BLaER1 (cell line): ENCODE measurements at regions not wholly inside any gene's neighbourhood (a gene's known extent, or its start where the extent isn't known, plus 50 kb on each side); places are given as distances from the start of the nearest gene placed in this dataset.
"Not testable (repeated sequence)": the region's sequence is repeated elsewhere in the genome, so short reads cannot be mapped to it uniquely, and the experiment has no call there.

Experiments
- H3K27ac ChIP-seq: shearing (Covaris generic); formaldehyde crosslinking; 2 replicates; pipeline ENCODE4 v1.8.1; 2022
- H3K27me3 ChIP-seq: shearing (Covaris generic); formaldehyde crosslinking; 2 replicates; pipeline ENCODE4 v1.8.1; 2022
- H3K36me3 ChIP-seq: shearing (Covaris generic); formaldehyde crosslinking; 2 replicates; pipeline ENCODE4 v1.8.1; 2022
- H3K4me1 ChIP-seq: shearing (Covaris generic); formaldehyde crosslinking; 2 replicates; pipeline ENCODE4 v1.8.1; 2022
- H3K4me2 ChIP-seq: shearing (Covaris generic); formaldehyde crosslinking; 2 replicates; pipeline ENCODE4 v1.8.1; 2022
- H3K4me3 ChIP-seq: shearing (Covaris generic); formaldehyde crosslinking; 2 replicates; pipeline ENCODE4 v1.8.1; 2022
- H3K9ac ChIP-seq: shearing (Covaris generic); formaldehyde crosslinking; 2 replicates; pipeline ENCODE4 v1.8.1; 2022
- H3K9me3 ChIP-seq: shearing (Covaris generic); formaldehyde crosslinking; 2 replicates; pipeline ENCODE4 v1.8.1; 2022
- H4K20me1 ChIP-seq: shearing (Covaris generic); formaldehyde crosslinking; 2 replicates; pipeline ENCODE4 v1.8.1; 2022
- Cebpa-rat ChIP-seq: shearing (Covaris generic); IDR thresholded peaks from 2 replicates; pipeline ENCODE4 v1.8.1; 2022

DNA sequence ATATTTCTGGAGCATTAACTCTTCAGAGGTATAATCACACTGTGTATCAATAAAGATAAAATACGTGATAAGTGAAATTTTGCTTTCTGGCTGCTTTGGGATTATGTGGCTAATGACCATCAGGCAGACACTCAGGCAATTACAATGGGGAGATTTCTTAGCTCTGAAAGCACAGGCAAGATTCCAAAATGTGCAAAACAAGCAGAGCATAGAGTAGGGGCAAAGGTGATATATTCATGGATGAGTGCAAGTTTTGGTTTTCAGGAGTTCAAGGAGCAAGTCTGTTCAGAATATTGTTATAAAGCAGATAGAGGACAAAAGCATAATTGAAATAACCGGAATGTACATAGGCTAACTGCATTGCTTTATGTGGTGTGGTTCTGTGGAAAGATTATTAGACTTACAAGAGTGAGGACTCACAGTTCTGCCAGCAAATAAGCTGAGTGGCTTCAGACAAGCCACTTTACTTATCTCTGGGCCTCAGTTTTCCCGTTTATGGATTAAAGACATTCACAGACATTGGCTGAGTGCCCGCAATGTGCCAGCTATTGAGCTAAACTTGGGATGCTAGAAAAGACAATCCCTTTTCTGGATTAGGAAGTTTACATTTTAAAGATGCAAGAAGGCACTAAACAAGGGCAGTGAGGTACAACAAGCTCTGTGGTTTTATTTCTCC is 945.6 kb upstream of the ARRDC3 start:
- TF ChIP-seq Cebpa-rat: no peak

DNA sequence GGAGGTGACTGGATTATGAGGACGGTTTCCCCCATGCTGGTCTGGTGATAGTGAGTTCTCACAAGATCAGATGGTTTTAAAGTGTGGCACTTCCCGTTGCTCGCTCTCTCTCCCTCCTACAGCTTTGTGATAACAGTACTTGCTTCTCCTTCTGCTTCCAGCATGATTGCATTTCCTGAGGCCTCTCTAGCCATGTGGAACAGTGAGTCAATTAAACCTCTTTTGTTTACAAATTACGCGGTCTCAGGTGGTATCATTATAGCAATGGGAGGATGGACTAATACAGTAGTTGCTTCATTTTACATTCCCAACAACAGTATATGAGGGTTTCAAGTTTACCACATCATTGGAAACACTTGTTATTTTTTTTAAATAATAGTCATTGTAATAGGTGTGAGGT is 937.3 kb upstream of the ARRDC3 start:
- Histone ChIP-seq H4K20me1 (no peaks in the 10 kb centered on the region), H3K9ac (no peak overlapping the region), H3K9me3 (no peaks in the 10 kb centered on the region), H3K27ac (no peak overlapping the region), H3K4me1 (no peaks in the 10 kb centered on the region), H3K4me2 (no peak overlapping the region), H3K27me3 (no peaks in the 10 kb centered on the region), H3K4me3 (no peak overlapping the region), H3K36me3 (no peaks in the 10 kb centered on the region)
- no peak for TF ChIP-seq Cebpa-rat

More for the DNA sequence above, 945.6 kb upstream of the ARRDC3 start:
- Histone ChIP-seq H3K27me3 (no peaks in the 10 kb centered on the region), H3K27ac (no peak overlapping the region), H3K9me3 (no peaks in the 10 kb centered on the region), H3K36me3 (no peaks in the 10 kb centered on the region), H3K4me2 (no peak overlapping the region), H3K9ac (no peak overlapping the region), H3K4me1 (no peaks in the 10 kb centered on the region), H3K4me3 (no peak overlapping the region), H4K20me1 (no peaks in the 10 kb centered on the region)

DNA sequence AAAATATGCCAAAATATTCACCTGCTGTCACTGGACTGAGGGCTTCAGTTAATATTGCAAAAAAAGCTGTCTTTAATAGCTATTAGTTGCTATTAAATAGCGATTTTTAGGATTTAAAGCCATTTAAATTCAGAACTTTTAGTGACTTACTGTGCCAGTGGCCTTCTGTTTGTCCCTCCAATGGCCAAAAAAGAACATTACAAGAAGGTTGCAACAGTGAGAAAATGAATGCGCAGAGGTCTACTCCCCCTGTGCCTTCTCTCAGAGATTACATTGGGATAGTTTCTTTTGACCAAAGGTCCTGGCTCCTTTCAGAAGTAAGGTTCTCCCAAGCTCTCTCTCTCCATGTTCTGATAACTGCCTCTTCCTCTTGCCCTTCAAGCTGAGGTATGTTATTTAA is 930.3 kb upstream of the ARRDC3 start:
- TF ChIP-seq Cebpa-rat: no peak
- Histone ChIP-seq H3K4me2 (no peak overlapping the region), H3K4me3 (no peak overlapping the region), H3K9me3 (no peaks in the 10 kb centered on the region), H3K4me1 (no peaks in the 10 kb centered on the region), H4K20me1 (no peaks in the 10 kb centered on the region), H3K9ac (no peak overlapping the region), H3K27ac (no peak overlapping the region), H3K36me3 (no peaks in the 10 kb centered on the region), H3K27me3 (no peaks in the 10 kb centered on the region)

DNA sequence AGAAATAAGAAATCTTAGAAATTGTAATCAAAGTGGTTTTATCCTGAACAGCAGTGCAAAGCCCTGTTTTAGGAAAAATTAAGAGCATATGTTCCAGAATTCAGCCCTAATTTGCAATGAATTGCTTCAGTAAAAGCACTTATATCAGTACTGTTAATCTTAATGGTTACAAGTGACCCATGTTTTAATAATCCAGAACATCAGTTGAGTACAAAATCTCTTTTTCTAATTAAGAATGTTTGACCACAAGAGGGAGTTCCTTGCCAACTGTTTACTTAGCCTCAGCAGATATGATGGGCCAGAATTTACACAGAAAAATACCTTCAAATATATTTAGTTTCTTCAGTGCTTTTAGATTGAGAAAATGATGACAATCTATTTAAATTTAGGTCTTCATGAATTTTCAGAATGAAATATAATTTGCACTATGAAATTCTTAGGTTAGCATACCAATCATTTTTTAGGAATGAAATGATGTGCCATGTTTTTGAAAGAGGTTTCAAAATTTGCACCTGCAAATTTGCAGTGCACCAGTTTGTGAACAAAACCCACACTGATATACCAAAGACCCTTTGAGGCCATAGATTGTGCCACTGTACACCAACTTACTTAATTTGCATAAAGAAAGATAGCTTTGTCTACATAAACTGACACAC is 926.3 kb upstream of the ARRDC3 start:
- H3K36me3 ChIP-seq: no peaks in the 10 kb centered on the region
- no peaks in the 10 kb centered on the region for H4K20me1 ChIP-seq
- H3K27me3 ChIP-seq: no peaks in the 10 kb centered on the region
- no peak overlapping the region for H3K4me2 ChIP-seq
- no peaks in the 10 kb centered on the region for H3K9me3 ChIP-seq
- H3K27ac ChIP-seq: no peak overlapping the region
- no peak overlapping the region for H3K9ac ChIP-seq
- no peak overlapping the region for H3K4me3 ChIP-seq
- TF ChIP-seq Cebpa-rat: no peak
- H3K4me1 ChIP-seq: no peaks in the 10 kb centered on the region

DNA sequence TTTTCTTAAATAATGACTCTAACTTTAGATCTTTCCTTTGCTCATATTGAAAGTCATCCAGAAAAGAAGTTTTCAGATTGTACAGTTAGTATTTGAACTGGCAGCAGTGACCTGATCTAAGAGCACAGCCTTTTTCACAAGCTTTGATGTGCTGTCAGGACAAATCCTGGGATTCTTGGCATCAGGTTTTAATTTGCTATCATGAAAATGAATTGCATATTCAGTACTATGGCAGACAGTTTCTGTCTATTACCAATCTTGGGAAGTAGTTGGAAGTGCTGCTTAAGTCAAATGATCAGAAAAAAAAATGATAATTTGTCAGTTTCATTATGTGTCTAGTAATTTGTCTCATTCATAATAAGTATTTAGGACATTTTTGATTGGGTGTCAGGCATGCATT is 925.6 kb upstream of the ARRDC3 start:
- Histone ChIP-seq H3K27me3 (no peaks in the 10 kb centered on the region), H3K4me3 (no peak overlapping the region), H3K36me3 (no peaks in the 10 kb centered on the region), H3K9ac (no peak overlapping the region), H3K4me2 (no peak overlapping the region), H3K9me3 (no peaks in the 10 kb centered on the region), H4K20me1 (no peaks in the 10 kb centered on the region), H3K27ac (no peak overlapping the region), H3K4me1 (no peaks in the 10 kb centered on the region)
- TF ChIP-seq Cebpa-rat: no peak

DNA sequence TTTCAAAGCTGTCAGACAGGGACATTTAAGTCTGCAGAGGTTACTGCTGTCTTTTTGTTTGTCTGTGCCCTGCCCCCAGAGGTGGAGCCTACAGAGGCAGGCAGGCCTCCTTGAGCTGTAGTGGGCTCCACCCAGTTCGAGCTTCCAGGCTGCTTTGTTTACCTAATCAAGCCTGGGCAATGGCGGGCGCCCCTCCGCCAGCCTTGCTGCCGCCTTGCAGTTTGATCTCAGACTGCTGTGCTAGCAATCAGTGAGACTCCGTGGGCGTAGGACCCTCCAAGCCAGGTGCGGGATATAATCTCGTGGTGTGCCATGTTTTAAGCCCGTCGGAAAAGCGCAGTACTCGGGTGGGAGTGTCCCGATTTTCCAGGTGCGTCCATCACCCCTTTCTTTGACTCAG is 919.2 kb upstream of the ARRDC3 start:
- not testable (repeated sequence) for H3K4me2 ChIP-seq, H3K4me3 ChIP-seq, H3K9me3 ChIP-seq, H3K9ac ChIP-seq, H3K36me3 ChIP-seq, H4K20me1 ChIP-seq, H3K27me3 ChIP-seq, H3K27ac ChIP-seq, H3K4me1 ChIP-seq

DNA sequence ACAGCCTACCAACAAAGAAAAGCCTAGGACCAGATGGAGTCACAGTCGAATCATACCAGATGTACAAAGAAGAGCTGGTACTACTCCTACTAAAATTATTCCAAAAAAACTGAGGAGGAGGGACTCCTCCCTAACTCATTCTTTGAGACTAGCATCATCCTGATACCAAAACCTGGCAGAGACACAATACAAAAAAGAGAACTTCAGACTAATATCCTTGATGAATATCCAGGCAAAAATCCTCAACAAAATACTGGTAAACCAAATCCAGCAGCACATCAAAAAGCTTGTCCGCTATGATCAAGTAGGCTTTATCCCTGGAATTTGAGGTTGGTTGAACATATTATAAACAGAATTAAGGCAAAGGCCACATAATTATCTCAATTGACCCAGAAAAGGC is 900.4 kb upstream of the ARRDC3 start:
- Histone ChIP-seq H3K27ac (no peak overlapping the region), H3K9me3 (peaks cover 9% of the 10 kb centered on the region; the same call in 1 of the 2 replicates), H3K36me3 (no peaks in the 10 kb centered on the region), H3K9ac (no peak overlapping the region), H3K4me3 (no peak overlapping the region), H3K27me3 (no peaks in the 10 kb centered on the region), H3K4me2 (no peak overlapping the region), H3K4me1 (no peaks in the 10 kb centered on the region), H4K20me1 (no peaks in the 10 kb centered on the region)
- TF ChIP-seq Cebpa-rat: no peak

DNA sequence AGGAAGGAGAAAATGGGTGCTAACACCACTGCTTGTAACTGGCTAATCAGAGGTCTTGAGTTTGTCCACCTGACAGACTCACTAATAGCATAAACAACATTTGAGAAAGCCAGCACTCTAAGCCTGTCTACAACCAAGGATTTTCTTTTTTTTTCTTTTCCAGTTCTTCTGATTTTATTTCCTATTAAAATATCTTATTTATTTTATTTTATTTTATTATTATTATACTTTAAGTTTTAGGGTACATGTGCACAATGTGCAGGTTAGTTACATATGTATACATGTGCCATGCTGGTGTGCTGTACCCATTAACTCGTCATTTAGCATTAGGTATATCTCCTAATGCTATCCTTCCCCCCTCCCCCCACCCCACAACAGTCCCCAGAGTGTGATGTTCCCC is 888.6 kb upstream of the ARRDC3 start:
- not testable (repeated sequence) for H3K36me3 ChIP-seq, H3K9me3 ChIP-seq, H3K4me1 ChIP-seq, H3K4me2 ChIP-seq, H3K4me3 ChIP-seq, H4K20me1 ChIP-seq, H3K27ac ChIP-seq, H3K27me3 ChIP-seq, H3K9ac ChIP-seq

DNA sequence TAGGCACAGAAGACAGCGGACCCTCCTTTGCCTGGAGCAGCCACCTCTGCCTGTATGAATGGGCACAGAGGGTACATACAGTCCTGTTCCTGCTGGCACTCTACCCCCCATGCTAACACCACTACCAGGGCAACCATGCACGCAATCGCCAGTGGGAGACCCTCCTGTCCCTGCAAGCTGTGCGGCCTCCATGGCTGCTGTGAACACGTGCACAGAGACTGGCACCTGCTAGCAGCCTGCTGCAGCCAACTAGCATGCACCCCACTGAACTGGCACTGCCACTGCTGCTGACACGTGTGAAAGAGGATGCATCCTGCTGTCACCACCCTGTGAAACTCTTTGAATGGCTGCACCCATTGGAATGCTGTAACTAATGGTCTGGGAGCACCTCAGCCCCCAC is 885.2 kb upstream of the ARRDC3 start:
- H3K27ac ChIP-seq: no peak overlapping the region
- H3K27me3 ChIP-seq: no peaks in the 10 kb centered on the region
- H3K4me1 ChIP-seq: no peaks in the 10 kb centered on the region
- H3K4me2 ChIP-seq: no peak overlapping the region
- no peak for TF ChIP-seq Cebpa-rat
- H3K36me3 ChIP-seq: no peaks in the 10 kb centered on the region
- no peaks in the 10 kb centered on the region for H4K20me1 ChIP-seq
- no peak overlapping the region for H3K4me3 ChIP-seq
- no peak overlapping the region for H3K9ac ChIP-seq
- H3K9me3 ChIP-seq: no peaks in the 10 kb centered on the region; the same call in 1 of the 2 replicates

DNA sequence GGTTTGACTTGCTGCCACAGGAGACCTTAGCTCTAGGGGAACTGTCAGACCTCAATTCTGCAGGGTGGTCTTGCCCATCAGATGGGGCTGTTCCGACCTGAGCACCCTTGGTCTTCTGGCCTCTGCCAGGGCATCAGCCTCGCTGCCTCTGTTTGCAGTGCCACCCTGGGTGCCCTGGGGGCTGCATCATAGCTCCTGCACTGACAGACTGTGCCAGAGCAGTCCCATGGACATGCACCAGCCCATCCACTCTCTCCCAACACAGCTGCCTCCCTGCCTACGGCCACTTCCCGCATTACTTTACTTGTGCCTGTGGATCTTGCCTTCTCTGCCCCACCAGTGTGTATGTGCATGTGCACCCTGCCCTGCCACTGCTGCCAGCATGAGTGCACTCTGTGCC is 884.7 kb upstream of the ARRDC3 start:
- Histone ChIP-seq H3K27ac (no peak overlapping the region), H4K20me1 (no peaks in the 10 kb centered on the region), H3K4me2 (no peak overlapping the region), H3K9ac (no peak overlapping the region), H3K4me3 (no peak overlapping the region), H3K27me3 (no peaks in the 10 kb centered on the region), H3K4me1 (no peaks in the 10 kb centered on the region), H3K36me3 (no peaks in the 10 kb centered on the region), H3K9me3 (no peaks in the 10 kb centered on the region; the same call in 1 of the 2 replicates)
- TF ChIP-seq Cebpa-rat: no peak

DNA sequence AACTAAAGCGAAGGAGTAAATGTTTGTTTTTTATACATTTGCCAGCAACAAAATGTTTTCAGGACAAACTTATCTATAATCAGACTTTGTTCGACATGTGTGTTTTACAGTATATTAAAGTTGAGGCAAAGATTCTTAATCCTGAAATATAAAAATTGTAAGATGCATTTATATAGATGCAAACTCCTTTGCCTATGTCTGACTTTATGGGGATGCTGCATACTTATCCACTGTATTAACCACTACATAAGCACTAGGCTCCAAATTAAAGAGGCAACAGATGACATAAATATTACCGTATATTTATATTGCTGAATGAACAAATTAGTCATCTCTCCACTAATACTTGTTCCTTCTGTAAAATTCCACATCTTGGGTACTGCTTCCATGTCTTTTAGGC is 882.7 kb upstream of the ARRDC3 start:
- Histone ChIP-seq H4K20me1 (no peaks in the 10 kb centered on the region), H3K27me3 (no peaks in the 10 kb centered on the region), H3K9ac (no peak overlapping the region), H3K4me1 (no peaks in the 10 kb centered on the region), H3K36me3 (no peaks in the 10 kb centered on the region), H3K4me2 (no peak overlapping the region), H3K27ac (no peak overlapping the region), H3K9me3 (no peaks in the 10 kb centered on the region), H3K4me3 (no peak overlapping the region)
- no peak for TF ChIP-seq Cebpa-rat

DNA sequence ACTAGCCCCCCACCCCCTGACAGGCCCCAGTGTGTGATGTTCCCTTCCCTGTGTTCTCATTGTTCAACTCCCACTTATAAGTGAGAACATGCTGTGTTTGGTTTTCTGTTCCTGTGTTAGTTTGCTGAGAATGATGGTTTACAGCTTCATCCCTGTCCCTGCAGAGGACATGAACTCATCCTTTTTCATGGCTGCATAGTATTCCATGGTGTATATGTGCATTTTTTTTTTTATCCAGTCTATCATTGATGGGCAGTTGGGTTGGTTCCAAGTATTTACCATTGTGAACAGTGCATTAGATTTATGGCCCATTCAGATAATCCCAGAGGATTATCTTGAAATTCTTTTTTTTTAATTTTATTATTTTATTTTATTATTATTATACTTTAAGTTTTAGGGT is 872.5 kb upstream of the ARRDC3 start:
- not testable (repeated sequence) for H3K36me3 ChIP-seq, H3K9me3 ChIP-seq

More for the DNA sequence above, 872.5 kb upstream of the ARRDC3 start:
- H4K20me1 ChIP-seq, H3K27me3 ChIP-seq, H3K9ac ChIP-seq, H3K4me1 ChIP-seq, H3K4me2 ChIP-seq, H3K27ac ChIP-seq, H3K4me3 ChIP-seq: not testable (repeated sequence)
